Kidney capillary endothelial cell (primary cell): ENCODE measurements at regions not wholly inside any gene's neighbourhood (a gene's known extent, or its start where the extent isn't known, plus 50 kb on each side); places are given as distances from the start of the nearest gene placed in this dataset.
"Not testable (repeated sequence)": the region's sequence is repeated elsewhere in the genome, so short reads cannot be mapped to it uniquely, and the experiment has no call there.

ENCODE experiments used
- DNase-seq: peaks from one replicate; pipeline ENCODE4 v3.0.0-alpha.2; 2018; ENCODE audit warnings: low spot score

GRCh38 chr6:22208026-22208425, 88.8 kb downstream of the PRL start:
- no peak for DNase-seq

- no peak for DNase-seq
These were observed 82.5 kb downstream of the PRL start for GRCh38 chr6:22214314-22214713.

- DNase-seq: not testable (repeated sequence)
These were observed 81.4 kb downstream of the PRL start for GRCh38 chr6:22215474-22215873.

- DNase-seq: no peak
These were observed 78.4 kb downstream of the PRL start for GRCh38 chr6:22218410-22218809.

GRCh38 chr6:22219925-22220324, 76.9 kb downstream of the PRL start:
- DNase-seq: no peak

- no peak for DNase-seq
These were observed 75.6 kb downstream of the PRL start for GRCh38 chr6:22221211-22221610.

GRCh38 chr6:22221630-22222029, 75.2 kb downstream of the PRL start:
- DNase-seq: no peak

GRCh38 chr6:22222469-22222868, 74.4 kb downstream of the PRL start:
- no peak for DNase-seq

GRCh38 chr6:22227824-22228610, 68.8 kb downstream of the PRL start:
- DNase-seq: no peak

GRCh38 chr6:22231050-22231449, 65.8 kb downstream of the PRL start:
- DNase-seq: no peak

GRCh38 chr6:22231616-22232015, 65.2 kb downstream of the PRL start:
- DNase-seq: no peak

- DNase-seq: no peak
These were observed 60.0 kb downstream of the PRL start for GRCh38 chr6:22236626-22237414.
